ENCODE measurements at regions not wholly inside any gene's neighbourhood (a gene's known extent, or its start where the extent isn't known, plus 50 kb on each side); places are given as distances from the start of the nearest gene placed in this dataset.

DNA sequence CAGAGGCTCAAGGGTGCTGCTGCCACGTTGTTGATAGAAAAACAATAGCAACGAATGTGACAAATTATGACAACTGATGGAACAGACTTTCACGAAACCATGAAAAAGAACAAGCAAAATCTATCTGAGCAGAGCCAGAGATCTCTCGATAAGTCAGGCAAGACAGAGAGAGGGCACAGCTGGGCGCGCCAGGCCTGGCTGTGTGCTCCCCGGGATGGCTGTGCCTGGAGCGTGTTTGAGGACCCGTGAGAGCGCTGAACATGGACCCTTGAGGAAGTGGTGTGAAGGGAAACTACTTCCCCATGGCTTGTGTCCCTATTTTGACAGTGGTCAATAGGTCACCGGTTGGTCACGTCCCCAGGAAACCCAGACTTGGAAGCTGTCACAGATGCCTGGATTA lies 83.1 kb upstream of the FGF3 start:
- DNase-seq (ENCODE audit: low read depth): no peak
- H3K4me3 ChIP-seq (ENCODE audit: low read length): no peak overlapping the region
- TF ChIP-seq, protein P1, sequence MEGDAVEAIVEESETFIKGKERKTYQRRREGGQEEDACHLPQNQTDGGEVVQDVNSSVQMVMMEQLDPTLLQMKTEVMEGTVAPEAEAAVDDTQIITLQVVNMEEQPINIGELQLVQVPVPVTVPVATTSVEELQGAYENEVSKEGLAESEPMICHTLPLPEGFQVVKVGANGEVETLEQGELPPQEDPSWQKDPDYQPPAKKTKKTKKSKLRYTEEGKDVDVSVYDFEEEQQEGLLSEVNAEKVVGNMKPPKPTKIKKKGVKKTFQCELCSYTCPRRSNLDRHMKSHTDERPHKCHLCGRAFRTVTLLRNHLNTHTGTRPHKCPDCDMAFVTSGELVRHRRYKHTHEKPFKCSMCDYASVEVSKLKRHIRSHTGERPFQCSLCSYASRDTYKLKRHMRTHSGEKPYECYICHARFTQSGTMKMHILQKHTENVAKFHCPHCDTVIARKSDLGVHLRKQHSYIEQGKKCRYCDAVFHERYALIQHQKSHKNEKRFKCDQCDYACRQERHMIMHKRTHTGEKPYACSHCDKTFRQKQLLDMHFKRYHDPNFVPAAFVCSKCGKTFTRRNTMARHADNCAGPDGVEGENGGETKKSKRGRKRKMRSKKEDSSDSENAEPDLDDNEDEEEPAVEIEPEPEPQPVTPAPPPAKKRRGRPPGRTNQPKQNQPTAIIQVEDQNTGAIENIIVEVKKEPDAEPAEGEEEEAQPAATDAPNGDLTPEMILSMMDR (conservative IDR thresholded peaks at IDR 0.05; ENCODE audit: low read length): no peak

DNA sequence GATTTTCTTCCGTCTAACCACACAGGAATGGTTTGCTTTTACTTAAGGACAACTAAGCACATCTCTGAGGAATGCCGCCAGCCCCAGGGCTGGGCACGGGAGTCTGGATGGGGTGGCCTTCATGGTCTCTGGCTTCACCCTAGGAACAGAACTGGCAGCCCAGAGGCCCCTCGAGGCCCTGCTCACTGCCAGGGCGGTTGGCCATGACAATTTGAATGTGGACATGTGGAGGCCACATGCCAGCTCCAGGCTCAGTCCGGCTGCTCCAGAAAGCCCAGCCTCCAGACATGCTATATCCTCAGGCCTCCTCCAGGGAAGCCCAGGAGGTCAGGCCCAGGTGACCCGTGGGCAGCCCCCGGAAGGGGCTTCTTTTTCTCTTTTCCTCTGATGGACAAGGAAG lies 84.0 kb upstream of the FGF3 start:
- TF ChIP-seq, protein P1 (conservative IDR thresholded peaks at IDR 0.05; ENCODE audit: low read length): no peak
- no peak overlapping the region for H3K4me3 ChIP-seq (ENCODE audit: low read length)
- no peak for DNase-seq (ENCODE audit: low read depth)

DNA sequence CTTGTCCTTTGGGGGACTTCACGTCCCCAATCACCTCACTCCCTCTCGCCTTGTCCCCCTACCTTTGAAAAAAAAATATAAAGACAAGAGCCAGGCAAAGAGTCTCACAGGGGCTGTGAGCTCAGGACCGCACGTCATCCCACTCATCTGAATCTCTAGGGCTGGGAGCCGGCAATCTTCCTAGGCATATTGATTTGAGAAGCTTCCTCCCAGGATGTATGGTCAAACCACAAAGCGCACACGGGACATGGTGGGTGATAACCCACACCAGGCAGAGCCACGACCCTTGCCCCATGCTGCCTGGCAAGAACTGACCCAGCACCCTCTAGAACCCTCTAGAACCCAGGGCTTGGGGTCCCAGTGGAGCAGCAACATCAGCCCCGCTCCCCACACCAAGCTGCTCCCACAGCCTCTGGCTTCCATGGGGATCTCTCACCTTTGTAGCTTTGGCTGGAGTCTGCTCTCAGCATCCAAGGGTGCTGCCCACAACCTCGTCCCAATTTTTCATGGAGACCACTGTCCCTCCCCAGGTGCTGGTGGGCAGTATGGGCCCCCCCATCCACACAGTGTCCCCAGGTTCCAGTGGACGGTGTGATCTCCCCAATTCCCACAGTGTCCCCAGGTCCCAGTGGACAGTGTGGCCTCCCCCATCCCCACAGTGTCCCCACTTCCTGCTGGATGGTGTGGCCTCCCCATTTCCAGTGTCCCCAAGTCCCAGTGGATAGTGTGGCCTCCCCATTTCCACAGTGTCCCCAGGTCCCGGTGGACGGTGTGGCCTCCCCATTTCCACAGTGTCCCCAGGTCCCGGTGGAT lies 85.2 kb upstream of the FGF3 start:
- no peak overlapping the region for H3K4me3 ChIP-seq (ENCODE audit: low read length)
- TF ChIP-seq, protein P1 (conservative IDR thresholded peaks at IDR 0.05; ENCODE audit: low read length): no peak
- no peak for DNase-seq (ENCODE audit: low read depth)

DNA sequence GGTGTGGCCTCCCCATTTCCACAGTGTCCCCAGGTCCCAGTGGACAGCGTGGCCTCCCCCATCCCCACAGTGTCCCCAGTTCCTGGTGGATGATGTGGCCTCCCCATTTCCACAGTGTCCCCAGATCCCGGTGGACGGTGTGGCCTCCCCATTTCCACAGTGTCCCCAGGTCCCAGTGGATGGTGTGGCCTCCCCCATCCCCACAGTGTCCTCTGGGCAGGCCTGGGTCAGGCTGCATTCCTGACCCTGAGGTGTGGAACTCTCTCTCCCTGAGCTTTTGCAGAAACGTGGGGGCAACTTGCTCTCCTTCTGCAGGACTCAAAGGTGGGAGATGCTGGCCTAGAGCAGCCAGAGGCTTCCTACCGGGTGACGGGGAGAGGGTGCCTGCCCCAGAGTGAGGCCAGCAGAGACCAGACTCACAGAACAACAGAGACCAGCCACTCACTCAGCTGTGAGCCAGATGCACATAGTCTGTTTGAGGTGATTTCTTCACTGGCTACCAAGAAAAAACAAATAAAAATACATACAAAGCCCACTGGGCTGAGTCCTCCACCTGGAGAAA lies 85.8 kb upstream of the FGF3 start:
- no peak for DNase-seq (ENCODE audit: low read depth)
- TF ChIP-seq, protein P1 (conservative IDR thresholded peaks at IDR 0.05; ENCODE audit: low read length): no peak
- no peak overlapping the region for H3K4me3 ChIP-seq (ENCODE audit: low read length)

DNA sequence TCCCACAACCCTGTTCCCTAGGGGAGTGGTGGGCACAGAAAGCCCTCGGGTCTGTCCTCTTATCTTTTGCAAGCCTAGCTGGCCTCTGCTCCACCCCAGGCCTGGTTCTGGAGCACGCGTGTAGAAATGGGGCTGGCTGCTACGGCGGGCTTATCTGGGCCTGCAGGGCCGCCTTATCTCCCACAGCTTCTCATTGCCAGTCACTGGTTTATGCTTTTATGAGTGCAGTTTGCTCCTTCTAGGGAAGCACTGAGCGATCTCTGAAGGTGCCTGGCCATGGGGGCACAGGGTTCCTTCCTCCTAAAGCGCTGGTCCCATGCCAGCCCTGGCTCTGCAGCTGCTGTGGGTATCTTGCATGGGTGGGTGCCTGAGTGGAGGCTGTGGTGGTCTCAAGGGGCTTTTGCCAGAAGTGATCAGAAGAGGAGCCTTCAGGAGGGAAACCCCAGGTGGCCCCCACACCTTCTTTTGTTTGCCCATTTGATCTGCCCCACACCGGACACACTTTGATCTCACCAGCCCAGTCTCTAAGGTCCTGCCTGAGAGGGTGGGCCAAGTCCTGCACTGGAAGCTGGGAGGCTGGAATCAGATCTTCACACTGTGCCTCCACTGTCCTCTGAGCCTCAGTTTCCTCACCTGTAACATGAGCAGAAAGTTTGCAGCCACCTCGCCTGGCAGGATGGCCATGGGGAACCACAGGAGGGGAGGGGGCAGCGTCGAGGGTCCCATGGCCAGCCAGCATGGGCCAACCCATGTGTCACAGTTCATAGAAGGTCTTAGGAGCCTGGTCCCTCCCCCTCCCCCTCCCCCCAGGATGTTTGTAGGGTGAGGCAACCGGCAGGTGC lies 86.6 kb upstream of the FGF3 start:
- no peak for DNase-seq (ENCODE audit: low read depth)
- TF ChIP-seq, protein P1 (conservative IDR thresholded peaks at IDR 0.05; ENCODE audit: low read length): no peak
- H3K4me3 ChIP-seq (ENCODE audit: low read length): no peak overlapping the region

DNA sequence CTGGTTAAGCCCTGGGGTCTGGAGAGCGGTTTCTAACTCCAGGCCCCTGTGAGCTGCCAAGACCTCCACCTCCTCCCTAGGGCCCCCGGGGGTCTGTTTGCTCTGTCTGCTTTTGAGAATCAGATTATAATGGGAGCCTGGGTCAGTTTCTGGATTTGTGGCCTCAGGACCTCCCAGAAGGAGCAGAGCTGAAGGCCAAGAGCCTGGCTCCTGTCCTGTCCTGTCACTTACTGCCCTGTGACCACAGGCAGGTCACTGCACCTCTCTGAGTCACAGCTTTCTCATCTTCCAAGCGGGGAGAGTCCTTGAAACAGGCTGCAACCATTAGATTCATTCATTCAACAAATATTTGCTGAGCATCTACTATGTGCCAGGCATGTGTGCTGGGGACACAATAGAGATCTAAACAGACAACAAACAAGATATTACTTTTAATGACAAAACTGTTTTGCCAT lies 87.3 kb upstream of the FGF3 start:
- no peak overlapping the region for H3K4me3 ChIP-seq (ENCODE audit: low read length)
- DNase-seq (ENCODE audit: low read depth): no peak
- TF ChIP-seq, protein P1 (conservative IDR thresholded peaks at IDR 0.05; ENCODE audit: low read length): no peak
